GM18907 (cell line): ENCODE measurements at regions not wholly inside any gene's neighbourhood (a gene's known extent, or its start where the extent isn't known, plus 50 kb on each side); places are given as distances from the start of the nearest gene placed in this dataset.
A peak's percentile ranks its signal among the peaks of the same experiment; 100 is the strongest.

Experiments used
- ATAC-seq: cut with Tn5 transposase; IDR thresholded peaks from one replicate; pipeline ENCODE4 v1.9.1; 2021; ENCODE audit warnings: mild to moderate bottlenecking, moderate library complexity; ENCODE audit not compliant: unreplicated experiment

- peak; percentile 94 for ATAC-seq
Observed at GRCh38 chr5:101942321-101942882, 353.7 kb downstream of the SLCO4C1 start.

GRCh38 chr5:101937041-101937440 lies 359.0 kb downstream of the SLCO4C1 start:
- no peak for ATAC-seq

- ATAC-seq, result no peak
Observed at GRCh38 chr5:101935086-101935485, 361.0 kb downstream of the SLCO4C1 start.

DNA sequence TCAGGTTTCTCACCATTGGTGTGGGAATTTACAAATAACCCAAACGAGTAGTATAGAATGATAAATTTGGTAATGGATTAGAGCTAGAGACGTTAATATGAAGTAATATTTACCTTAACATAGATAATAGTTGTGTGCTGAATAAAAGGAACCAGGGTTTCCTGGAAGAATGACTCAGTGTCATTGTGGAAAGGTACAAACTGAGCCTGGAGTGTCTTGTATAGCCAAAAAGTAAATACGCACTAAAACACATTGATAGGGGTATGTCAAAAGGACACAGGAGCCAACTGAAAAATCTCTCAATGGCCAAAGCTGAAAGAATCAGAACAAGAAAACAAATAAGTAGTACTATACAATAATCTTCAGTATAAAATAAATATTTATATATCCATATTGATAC lies 363.5 kb downstream of the SLCO4C1 start:
- ATAC-seq, result no peak

DNA sequence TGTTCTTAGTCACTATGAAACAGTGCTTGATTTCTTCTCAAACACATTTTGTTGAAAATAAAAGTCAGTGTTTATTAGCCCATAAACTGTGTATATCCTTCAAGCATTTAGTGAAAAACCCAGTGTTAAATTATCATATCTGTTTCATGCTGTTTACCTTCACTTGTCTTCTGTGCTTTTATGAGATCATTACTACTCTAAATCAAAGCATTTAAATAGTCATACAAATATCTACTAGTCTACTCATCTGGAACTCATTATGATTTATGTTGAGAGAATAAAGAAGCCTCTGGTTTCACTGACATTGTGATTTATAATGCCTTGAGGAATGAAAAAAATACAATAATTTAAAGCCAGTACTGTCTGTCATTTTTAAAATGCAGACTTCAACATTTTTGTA lies 366.5 kb downstream of the SLCO4C1 start:
- ATAC-seq, result no peak

- ATAC-seq, result no peak
Observed at GRCh38 chr5:101917166-101917565, 378.9 kb downstream of the SLCO4C1 start.

GRCh38 chr5:101915554-101915953 lies 380.5 kb downstream of the SLCO4C1 start:
- ATAC-seq, result no peak

DNA sequence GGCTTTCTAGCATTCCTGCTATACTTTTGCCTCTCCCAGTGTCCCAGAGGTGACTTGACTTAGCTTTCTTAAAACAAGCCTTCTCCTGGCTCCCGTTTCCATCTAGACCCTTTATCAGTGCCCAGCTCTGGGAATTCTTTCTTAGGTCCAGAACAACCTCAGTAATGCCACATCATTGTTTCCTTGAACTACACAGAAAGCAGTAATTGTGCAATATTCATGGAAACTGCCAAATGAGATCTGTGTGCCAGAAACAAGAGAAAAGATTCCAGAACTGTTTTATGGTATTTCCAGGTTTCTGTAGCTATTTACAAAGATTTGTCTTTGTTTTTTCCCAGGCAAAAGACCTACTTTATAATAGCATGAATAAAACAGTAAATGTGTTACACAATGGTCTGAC lies 391.3 kb downstream of the SLCO4C1 start:
- no peak for ATAC-seq

GRCh38 chr5:101897914-101898313 lies 398.2 kb downstream of the SLCO4C1 start:
- ATAC-seq, result no peak

DNA sequence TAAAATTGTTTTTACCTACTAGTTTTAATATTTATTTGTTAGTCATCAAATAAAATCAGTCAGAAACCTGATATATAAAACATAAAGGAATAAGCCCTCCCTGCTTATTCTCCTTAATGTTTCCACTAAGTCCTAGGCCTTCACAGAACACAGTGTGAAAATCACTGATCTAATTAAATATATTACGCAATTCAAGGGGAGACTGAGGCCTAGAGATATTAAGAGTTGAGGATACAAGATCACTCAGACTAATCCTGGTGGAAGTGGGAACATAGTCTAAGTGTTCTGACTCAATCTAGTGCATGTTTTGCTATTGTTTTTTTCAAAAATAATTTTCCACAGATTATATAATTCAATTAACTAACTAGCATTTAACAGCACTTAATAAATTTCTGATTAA lies 401.1 kb downstream of the SLCO4C1 start:
- no peak for ATAC-seq

GRCh38 chr5:101878190-101878589 lies 417.9 kb downstream of the SLCO4C1 start:
- ATAC-seq, result no peak

GRCh38 chr5:101877451-101877850 lies 418.6 kb downstream of the SLCO4C1 start:
- no peak for ATAC-seq

- ATAC-seq, result no peak
Observed at GRCh38 chr5:101866473-101866872, 429.6 kb downstream of the SLCO4C1 start.

DNA sequence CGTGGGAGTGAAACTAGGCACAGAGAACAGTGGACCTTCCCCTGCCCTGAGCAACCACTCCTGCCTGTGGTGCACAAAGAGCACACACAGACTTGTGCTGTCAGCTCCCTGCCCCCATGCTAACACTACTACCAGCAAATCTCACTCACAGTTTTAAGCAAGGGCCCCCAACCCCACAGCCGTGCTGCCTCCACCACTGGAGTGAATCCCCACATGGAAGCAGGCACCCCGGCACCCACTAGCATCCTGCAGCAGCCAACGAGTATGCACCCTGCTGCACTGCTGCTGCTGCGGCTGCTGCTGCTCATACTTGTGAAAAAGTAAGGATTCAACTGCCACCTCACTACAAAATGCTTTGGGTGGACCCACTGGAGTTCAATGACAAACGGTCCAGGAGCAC lies 435.5 kb downstream of the SLCO4C1 start:
- no peak for ATAC-seq

DNA sequence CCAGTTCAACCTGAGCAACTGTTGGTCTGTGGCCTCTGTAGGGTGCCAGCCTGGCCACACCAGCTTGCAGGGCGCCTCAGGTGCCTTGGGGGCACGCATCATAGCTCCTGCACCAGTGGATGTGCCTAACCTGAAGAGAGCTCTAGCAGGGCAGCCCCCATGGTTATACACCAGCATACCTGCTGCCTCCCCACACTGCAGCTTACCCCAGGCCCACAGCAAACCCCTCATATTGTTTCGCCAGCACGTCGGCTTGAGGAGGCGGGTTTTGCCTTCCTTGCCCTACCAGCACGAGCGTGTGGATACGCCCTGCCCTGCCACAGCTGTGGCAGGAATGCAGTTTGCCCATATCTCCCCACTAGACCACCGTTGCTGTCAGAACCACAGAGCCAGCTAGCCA lies 435.9 kb downstream of the SLCO4C1 start:
- no peak for ATAC-seq

DNA sequence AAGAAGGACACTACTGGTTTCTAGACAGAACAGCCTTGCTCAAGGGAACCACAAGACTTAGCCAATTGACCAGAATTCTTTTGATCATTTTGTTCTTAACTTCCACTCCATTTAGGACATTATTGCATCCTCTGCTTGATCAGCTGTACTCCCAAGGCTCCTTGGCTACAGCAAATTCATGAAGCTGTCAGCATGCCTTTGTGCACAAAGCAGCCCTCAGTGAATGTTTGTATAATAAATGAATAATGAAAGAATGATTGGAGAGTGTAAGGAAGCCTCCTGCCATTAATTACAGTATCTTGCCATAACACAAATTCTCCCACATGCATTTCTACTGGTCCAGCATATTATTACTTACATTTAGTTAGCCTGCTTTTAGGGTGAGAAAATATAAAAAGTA lies 449.6 kb downstream of the SLCO4C1 start:
- ATAC-seq, result no peak

DNA sequence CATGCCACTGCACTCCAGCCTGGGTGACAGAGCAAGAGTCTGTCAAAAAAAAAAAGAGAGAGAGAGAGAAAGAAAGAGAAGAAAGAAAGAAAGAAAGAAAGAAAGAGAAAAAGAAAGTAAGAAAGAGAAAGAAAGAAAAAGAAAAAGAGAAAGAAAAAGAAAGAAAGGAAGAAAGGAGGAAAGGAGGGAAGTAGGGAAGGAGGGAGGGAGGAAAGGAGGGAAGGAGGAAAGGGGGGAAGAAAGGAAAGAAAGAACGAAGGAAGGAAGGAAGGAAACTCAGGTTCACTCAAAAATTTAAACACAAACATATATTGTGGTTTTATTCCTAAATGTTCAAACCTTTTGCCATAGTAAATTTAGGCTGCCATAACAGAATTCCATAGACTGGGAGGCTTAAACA lies 453.0 kb downstream of the SLCO4C1 start:
- ATAC-seq, result no peak

GRCh38 chr5:101838435-101838834 lies 457.6 kb downstream of the SLCO4C1 start:
- ATAC-seq, result no peak

- no peak for ATAC-seq
Observed at GRCh38 chr5:101829255-101829654, 466.8 kb downstream of the SLCO4C1 start.

DNA sequence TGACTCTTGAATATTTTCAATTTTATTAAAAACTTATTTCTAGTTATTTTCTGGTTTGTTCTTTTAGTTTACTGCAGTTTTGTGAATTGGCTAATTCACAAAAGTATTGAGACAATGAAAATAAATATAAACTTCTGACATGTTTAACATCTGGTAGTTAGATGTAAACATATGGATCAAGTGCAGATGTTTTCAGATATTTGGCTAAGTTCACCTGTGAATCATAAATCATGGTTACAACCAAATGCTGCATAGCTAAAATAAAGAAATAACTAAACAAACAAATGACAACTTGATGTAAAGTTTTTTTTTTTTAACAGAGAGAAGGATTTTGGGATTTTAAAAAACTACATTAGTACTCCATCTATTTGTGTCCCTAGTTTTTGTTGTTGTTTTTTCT lies 484.6 kb downstream of the SLCO4C1 start:
- ATAC-seq, result no peak

GRCh38 chr5:101806410-101806809 lies 489.7 kb downstream of the SLCO4C1 start:
- no peak for ATAC-seq

DNA sequence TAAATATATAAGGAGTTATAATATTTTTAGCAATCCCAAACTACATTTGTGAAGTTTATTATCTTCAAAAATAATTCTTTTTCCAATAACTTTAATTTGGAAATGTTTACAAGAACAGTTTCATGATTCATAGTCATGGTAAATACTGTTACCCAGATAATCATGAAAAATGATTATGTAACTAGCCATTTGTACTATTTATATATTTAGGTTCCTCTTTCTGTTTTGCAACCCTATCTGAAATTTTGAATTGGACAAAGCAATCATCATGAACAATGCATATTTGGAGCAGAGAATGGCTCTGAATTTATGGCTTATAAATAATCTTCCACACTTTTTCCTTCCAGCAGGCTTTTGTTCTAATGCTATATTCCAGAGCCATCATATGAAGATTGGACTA lies 499.7 kb downstream of the SLCO4C1 start:
- ATAC-seq, result no peak

GRCh38 chr5:101788797-101789196 lies 507.3 kb downstream of the SLCO4C1 start:
- no peak for ATAC-seq

GRCh38 chr5:101785090-101785489 lies 511.0 kb downstream of the SLCO4C1 start:
- no peak for ATAC-seq
